Parathyroid adenoma (tissue), 2 donors: ENCODE measurements at regions not wholly inside any gene's neighbourhood (a gene's known extent, or its start where the extent isn't known, plus 50 kb on each side); places are given as distances from the start of the nearest gene placed in this dataset.

Source experiments
- H2AFZ ChIP-seq: fragments of 300-600 bp; sonication (generic); one replicate; pipeline ENCODE4 v1.7.0; 2017; ENCODE audit warnings: antibody characterized with exemption, mild to moderate bottlenecking
- H3K27ac ChIP-seq: fragments of 300-600 bp; sonication (generic); one replicate; pipeline ENCODE4 v1.7.0; 2017
- H3K27me3 ChIP-seq: fragments of 300-600 bp; sonication (generic); one replicate; pipeline ENCODE4 v1.7.0; 2017; ENCODE audit warnings: low read length; ENCODE audit not compliant: control insufficient read depth, insufficient read depth
- H3K36me3 ChIP-seq: fragments of 300-600 bp; sonication (generic); one replicate; pipeline ENCODE4 v1.7.0; 2017; ENCODE audit warnings: low read length; ENCODE audit not compliant: control insufficient read depth, insufficient read depth
- H3K4me1 ChIP-seq: fragments of 300-600 bp; sonication (generic); one replicate; pipeline ENCODE4 v1.7.0; 2017; ENCODE audit warnings: control low read depth
- H3K4me2 ChIP-seq: fragments of 300-600 bp; sonication (generic); one replicate; pipeline ENCODE4 v1.7.0; 2017; ENCODE audit warnings: low read length
- H3K4me3 ChIP-seq: fragments of 300-600 bp; sonication (generic); one replicate; pipeline ENCODE4 v1.7.0; 2017; ENCODE audit warnings: low read depth, low read length
- H3K79me2 ChIP-seq: fragments of 300-600 bp; sonication (generic); one replicate; pipeline ENCODE4 v1.7.0; 2017; ENCODE audit warnings: control low read depth
- H3K9ac ChIP-seq: fragments of 300-600 bp; sonication (generic); one replicate; pipeline ENCODE4 v1.7.0; 2017; ENCODE audit warnings: mild to moderate bottlenecking
- H3K9me3 ChIP-seq: fragments of 300-600 bp; sonication (generic); one replicate; pipeline ENCODE4 v1.7.0; 2017; ENCODE audit warnings: low read length; ENCODE audit not compliant: control insufficient read depth
- CTCF ChIP-seq: fragments of 300-600 bp; sonication (generic); IDR thresholded peaks from one replicate; pipeline ENCODE4 v1.7.0; 2017; ENCODE audit warnings: antibody characterized with exemption, mild to moderate bottlenecking
- donor health status: primary hyperparathyroidism.

DNA sequence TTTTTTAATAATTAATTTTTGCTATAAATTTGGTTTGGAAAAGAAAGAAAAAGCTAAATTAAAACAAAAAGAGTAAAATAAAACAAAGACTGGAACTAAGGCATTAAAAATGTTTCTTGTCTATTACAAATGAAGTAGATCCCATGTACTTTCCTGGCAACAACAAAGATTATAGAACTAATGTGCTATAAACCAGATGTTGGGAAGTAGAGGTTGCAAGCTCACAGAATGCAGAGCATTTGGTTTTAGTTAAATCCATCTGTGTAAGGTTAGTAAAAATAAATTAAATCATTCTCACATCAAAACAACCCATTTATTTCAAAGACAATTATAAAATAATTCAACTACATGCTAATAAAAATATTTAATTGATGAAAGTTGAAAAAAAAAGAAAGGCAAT is 157.2 kb upstream of the ZC3H15 start:
- TF ChIP-seq CTCF = no peak
- no peaks in the 10 kb centered on the region for H3K27me3 ChIP-seq
- H3K9me3 ChIP-seq = no peaks in the 10 kb centered on the region
- no peaks in the 10 kb centered on the region for H3K4me1 ChIP-seq
- H3K4me3 ChIP-seq = no peak overlapping the region
- H3K9ac ChIP-seq = no peak overlapping the region
- no peaks in the 10 kb centered on the region for H3K79me2 ChIP-seq
- no peak overlapping the region for H2AFZ ChIP-seq
- H3K4me2 ChIP-seq = no peak overlapping the region
- H3K36me3 ChIP-seq = no peaks in the 10 kb centered on the region
- no peak overlapping the region for H3K27ac ChIP-seq

- Histone ChIP-seq H3K27me3 (no peaks in the 10 kb centered on the region), H2AFZ (no peak overlapping the region), H3K4me2 (no peak overlapping the region), H3K36me3 (no peaks in the 10 kb centered on the region), H3K4me1 (no peaks in the 10 kb centered on the region), H3K79me2 (no peaks in the 10 kb centered on the region), H3K4me3 (no peak overlapping the region), H3K9me3 (no peaks in the 10 kb centered on the region), H3K9ac (no peak overlapping the region), H3K27ac (no peak overlapping the region)
- TF ChIP-seq CTCF = no peak
Measured at GRCh38 chr2:186330050-186330449, 156.0 kb upstream of the ZC3H15 start.

- Histone ChIP-seq H3K27me3 (no peaks in the 10 kb centered on the region), H3K9ac (no peak overlapping the region), H3K27ac (no peak overlapping the region), H3K36me3 (no peaks in the 10 kb centered on the region), H3K4me3 (no peak overlapping the region), H3K9me3 (no peaks in the 10 kb centered on the region), H2AFZ (no peak overlapping the region), H3K79me2 (no peaks in the 10 kb centered on the region), H3K4me1 (no peaks in the 10 kb centered on the region), H3K4me2 (no peak overlapping the region)
- no peak for TF ChIP-seq CTCF
Measured at GRCh38 chr2:186339716-186340115, 146.3 kb upstream of the ZC3H15 start.

- Histone ChIP-seq H3K4me1 (no peaks in the 10 kb centered on the region), H3K36me3 (no peaks in the 10 kb centered on the region), H3K27ac (no peak overlapping the region), H3K9ac (no peak overlapping the region), H3K9me3 (no peaks in the 10 kb centered on the region), H3K79me2 (no peaks in the 10 kb centered on the region), H3K4me2 (no peak overlapping the region), H2AFZ (no peak overlapping the region), H3K27me3 (no peaks in the 10 kb centered on the region), H3K4me3 (no peak overlapping the region)
- no peak for TF ChIP-seq CTCF
Measured at GRCh38 chr2:186342029-186342428, 144.0 kb upstream of the ZC3H15 start.

DNA sequence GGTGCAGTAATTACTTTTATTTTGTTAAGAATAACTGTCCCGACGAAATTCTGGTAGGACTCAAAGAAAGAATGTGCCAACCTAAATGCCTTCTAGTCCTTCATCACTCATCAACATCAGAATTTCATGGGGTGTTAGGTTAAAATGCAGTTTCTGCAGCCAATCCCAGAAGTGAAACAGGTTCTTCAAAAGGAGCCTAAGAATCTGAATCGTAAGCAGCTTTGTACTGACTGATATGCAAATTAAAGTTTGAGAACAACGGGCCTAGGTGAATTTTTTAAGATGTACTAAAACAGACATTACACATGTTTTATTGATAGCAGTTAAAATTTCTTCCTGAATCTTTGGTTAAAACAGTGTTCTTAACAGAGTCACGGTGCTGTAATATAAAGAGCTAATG is 140.3 kb upstream of the ZC3H15 start:
- Histone ChIP-seq H3K79me2 (no peaks in the 10 kb centered on the region), H2AFZ (no peak overlapping the region), H3K36me3 (no peaks in the 10 kb centered on the region), H3K9me3 (no peaks in the 10 kb centered on the region), H3K4me3 (no peak overlapping the region), H3K9ac (no peak overlapping the region), H3K27me3 (no peaks in the 10 kb centered on the region), H3K27ac (no peak overlapping the region), H3K4me2 (no peak overlapping the region), H3K4me1 (peaks cover 11% of the 10 kb centered on the region)
- no peak for TF ChIP-seq CTCF
